GM23248 (cell line): ENCODE measurements at regions not wholly inside any gene's neighbourhood (a gene's known extent, or its start where the extent isn't known, plus 50 kb on each side); places are given as distances from the start of the nearest gene placed in this dataset.

ENCODE experiments used
- EZH2 ChIP-seq: fragments of 200-600 bp; sonication (generic); IDR thresholded peaks from 2 replicates; pipeline ENCODE4 v1.6.1; 2018; ENCODE audit warnings: antibody characterized with exemption, mild to moderate bottlenecking; ENCODE audit not compliant: insufficient read depth, poor library complexity, severe bottlenecking
- EZH2phosphoT487 ChIP-seq: fragments of 200-600 bp; sonication (generic); IDR thresholded peaks from 2 replicates; pipeline ENCODE4 v1.6.1; 2018; ENCODE audit warnings: antibody characterized with exemption, moderate library complexity, mild to moderate bottlenecking, low read depth; ENCODE audit not compliant: insufficient read depth

- TF ChIP-seq EZH2 (no peak), EZH2phosphoT487 (no peak)
Measured at GRCh38 chr1:194476351-194476750, 1289.9 kb upstream of the B3GALT2 start.
